OCI-LY7 (cell line): ENCODE measurements at regions not wholly inside any gene's neighbourhood (a gene's known extent, or its start where the extent isn't known, plus 50 kb on each side); places are given as distances from the start of the nearest gene placed in this dataset.
"Not testable (repeated sequence)": the region's sequence is repeated elsewhere in the genome, so short reads cannot be mapped to it uniquely, and the experiment has no call there.

ENCODE experiments used
- CTCF ChIP-seq: fragments of 200-600 bp; sonication (generic); conservative IDR thresholded peaks from 2 replicates; pipeline ENCODE4 v1.5.1; 2014; ENCODE audit warnings: mild to moderate bottlenecking, antibody characterized with exemption, low read length, moderate library complexity, mixed read lengths
- EZH2phosphoT487 ChIP-seq: fragments of 200-600 bp; sonication (generic); IDR thresholded peaks from 2 replicates; pipeline ENCODE4 v1.6.1; 2018; ENCODE audit warnings: low read depth, borderline replicate concordance, mild to moderate bottlenecking, mixed run types, antibody characterized with exemption, low read length, moderate library complexity, mixed read lengths

- not testable (repeated sequence) for TF ChIP-seq EZH2phosphoT487, CTCF
Observed at GRCh38 chr14:43067372-43067771, 1439.7 kb downstream of the FSCB start.
